SHP77 (cell line): ENCODE measurements at regions not wholly inside any gene's neighbourhood (a gene's known extent, or its start where the extent isn't known, plus 50 kb on each side); places are given as distances from the start of the nearest gene placed in this dataset.

Experiments
- DNase-seq, 2 experiments: peaks; one replicate each; lab custom pipeline; 2025; lab: John Stamatoyannopoulos, UW

GRCh38 chr13:39100996-39101738 is 62.9 kb downstream of the NHLRC3 start:
- no peak for DNase-seq

DNA sequence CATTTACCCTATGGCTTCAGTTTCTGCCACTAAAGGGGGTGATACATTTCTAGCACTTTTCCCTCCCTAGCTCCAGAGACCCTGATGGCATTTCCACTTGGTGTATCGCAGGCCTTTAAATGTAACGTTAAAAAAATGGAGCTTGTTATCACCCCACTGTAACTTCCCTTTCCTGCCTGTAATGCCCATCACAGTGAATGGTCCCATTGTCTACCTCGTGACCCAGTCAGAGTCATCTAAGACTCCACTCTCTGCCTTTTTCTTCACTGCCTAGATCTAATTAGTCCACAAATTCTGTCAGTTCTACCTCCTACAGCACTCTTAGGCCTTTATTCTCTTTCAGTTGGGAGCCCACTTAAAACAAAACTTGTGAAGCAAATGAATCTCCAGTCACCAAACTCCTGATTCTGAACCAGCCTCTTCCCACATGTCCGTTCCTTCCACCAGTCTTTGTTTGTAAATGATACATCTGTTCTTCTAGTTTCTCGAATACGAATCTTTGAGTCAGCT is 64.8 kb downstream of the NHLRC3 start:
- DNase-seq, result no peak

DNA sequence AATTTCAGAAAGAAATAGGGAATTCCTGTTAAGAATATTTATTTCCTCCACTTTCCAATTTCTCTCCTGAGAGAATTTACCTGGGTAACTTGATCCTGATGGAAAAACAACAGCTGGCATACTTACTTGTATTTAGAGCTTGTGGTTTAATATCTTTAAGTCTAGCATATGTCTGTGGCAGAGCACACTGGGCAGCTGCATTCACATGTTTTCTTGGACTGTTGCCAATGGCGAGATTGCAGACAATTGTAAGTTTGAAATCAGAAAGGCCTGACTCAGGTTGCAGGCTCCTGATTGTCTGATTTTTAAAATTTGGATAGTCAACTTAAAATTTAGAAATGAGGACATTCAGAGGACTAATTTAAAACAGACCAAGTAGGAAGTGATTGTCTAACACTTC is 66.9 kb downstream of the NHLRC3 start:
- DNase-seq, result peak; percentile 40 to 60

- DNase-seq, result peak; percentile 23 to 28
Measured at GRCh38 chr13:39106216-39107005, 68.2 kb downstream of the NHLRC3 start.

DNA sequence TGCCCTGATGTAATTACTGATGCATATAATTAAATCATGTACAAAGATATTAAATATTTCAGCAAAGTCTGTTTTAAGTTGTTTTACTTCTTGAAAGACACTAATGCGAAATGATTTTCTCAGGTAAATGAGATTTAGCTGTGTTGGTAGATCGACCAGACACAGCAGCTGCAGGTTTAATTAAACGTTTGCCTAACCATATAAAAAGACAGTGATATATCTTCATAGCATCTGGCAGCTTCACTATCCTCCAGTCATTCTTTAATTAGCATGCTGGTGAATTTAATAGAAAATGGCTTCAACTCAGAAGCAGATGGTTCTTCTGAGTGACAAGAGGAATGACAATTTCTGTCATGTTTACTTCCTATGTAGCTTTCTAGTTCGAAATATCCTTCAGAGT is 69.3 kb downstream of the NHLRC3 start:
- no peak for DNase-seq

GRCh38 chr13:39108783-39109182 is 70.5 kb downstream of the NHLRC3 start:
- DNase-seq, result no peak

DNA sequence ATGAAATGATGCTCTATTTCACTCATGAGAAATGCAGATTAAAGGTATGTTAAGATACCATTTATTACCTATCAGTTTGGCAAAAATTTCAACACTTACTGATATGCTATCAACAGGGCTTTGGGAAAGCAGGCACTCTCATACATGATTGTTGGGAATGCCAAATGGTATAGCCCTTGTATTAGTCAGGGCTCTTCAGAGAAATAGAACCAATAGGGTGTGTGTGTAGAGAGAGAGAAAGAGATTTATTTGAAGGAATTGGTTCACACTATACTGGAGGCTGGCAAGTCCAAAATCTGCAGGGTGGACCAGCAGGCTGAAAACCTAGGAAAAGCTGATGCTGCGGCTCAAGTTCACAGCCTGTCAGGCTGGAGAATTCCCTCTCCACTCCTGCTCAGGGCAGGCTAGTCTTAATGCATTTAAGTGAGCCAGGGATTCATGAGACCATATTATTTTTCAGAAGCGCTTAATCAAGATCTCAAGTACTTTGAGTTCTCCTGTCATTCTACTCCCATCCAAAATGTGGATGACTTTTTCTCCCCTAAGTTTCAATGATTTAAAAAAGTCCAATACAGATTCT is 72.4 kb downstream of the NHLRC3 start:
- no peak for DNase-seq

GRCh38 chr13:39111145-39111544 is 72.9 kb downstream of the NHLRC3 start:
- no peak for DNase-seq

DNA sequence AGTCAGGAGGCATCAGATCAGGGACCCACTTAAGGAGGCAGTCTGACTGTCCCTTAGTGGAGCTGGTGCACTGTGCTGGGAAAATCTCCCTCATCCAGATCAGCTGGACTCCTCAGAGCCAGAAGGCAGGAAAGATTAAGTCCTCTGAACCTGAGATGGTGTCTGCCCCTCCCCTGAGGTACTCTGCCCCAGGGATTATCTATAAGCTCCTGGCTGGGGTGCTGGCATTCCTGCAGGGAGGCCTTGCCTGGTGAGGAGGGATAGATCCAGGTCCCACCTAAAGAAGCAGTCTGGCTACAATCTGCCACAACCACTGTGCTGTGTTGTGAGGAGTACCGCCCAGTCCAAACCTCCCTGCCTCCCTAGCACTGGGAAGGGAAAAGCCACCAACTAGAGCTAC is 81.2 kb downstream of the NHLRC3 start:
- DNase-seq, result no peak

DNA sequence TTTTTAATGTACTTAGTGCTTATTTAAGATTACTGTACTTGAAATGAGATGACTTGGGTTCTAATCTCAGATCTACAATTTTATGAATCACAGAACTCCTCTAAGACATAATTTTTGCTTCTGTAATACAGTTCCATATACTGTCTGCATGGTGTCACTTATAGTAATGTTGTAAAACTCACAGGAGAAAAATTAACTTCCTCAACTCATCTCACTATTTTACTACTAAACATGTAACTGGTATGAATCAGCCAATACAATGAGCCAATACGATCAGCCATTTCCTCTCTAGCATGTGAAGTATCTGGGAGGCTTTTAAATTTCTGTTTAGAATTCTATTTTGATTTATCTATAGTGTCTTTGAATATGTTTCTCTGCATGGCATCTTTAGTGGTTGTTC is 85.3 kb downstream of the NHLRC3 start:
- DNase-seq, result no peak

DNA sequence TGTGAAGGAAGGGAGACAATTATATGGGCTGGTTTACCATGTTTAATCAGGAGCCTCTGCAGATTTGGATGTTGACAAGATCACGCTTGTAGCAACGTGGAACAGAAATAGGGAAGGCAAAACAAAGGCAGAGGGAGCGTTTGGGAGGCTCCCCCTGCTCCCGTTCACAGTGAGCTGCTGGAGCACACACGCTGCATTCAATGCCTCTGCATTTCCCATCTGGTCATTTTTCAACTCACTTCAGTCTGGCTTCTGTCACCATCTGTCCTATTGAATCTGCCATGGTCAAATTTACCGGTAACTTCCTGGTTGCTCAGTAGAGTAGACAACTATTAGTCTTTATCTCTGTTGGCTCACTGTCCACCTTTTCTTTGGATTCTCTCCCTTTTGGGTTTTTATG is 91.0 kb downstream of the NHLRC3 start:
- no peak for DNase-seq

- no peak for DNase-seq
Measured at GRCh38 chr13:39130301-39130700, 92.0 kb downstream of the NHLRC3 start.

GRCh38 chr13:39132286-39133230 is 94.3 kb downstream of the NHLRC3 start:
- no peak for DNase-seq

- no peak for DNase-seq
Measured at GRCh38 chr13:39133781-39134180, 95.5 kb downstream of the NHLRC3 start.

DNA sequence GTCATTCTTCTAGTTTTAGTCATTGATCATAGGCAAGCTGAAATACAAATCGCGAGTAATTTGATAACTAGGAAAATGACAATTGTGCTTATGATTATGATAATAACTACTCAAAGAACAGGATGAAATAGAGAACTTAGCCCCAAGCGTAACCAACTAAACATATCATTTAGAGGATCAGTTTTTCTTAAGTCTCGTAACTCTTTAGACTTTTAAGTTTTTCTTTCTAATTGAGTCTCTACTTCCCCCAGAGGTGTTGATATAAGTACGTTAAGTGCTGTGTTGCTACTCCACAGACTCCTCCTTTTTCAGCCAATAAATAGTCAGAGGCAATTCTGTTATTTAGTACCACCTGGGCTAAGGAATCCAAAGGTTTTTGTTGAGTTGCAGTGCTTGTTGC is 96.3 kb downstream of the NHLRC3 start:
- DNase-seq, result no peak

GRCh38 chr13:39144391-39144790 is 106.1 kb downstream of the NHLRC3 start:
- DNase-seq, result no peak

DNA sequence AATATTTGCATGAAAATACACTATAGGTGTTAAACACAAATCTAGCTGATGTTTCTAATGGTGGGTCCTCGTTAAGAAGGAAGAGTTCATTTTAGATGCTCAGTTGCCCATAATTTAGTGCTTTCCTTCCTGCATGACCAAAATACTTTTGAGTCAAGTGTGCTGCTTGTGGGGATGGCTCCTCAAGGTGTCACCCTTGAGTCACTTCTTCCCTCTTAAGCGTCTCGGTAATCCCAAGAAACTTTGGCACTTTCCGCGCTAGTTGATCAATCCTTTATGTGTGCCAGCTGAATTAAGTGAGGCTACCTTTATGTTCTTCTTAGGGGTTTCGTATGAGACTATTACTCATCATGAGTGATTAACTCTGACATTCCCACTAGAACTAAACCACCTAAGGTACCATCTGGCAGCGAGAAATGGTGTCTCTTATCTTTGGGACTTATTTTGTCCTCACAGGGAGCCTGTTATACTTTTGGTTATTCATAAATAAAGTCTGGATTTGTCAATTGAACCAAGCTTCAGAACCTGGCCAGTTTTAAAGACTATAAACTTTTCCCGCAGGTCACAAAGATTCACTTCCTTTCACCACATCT is 106.8 kb downstream of the NHLRC3 start:
- DNase-seq, result no peak

GRCh38 chr13:39148513-39148961 is 110.3 kb downstream of the NHLRC3 start:
- DNase-seq, result no peak

DNA sequence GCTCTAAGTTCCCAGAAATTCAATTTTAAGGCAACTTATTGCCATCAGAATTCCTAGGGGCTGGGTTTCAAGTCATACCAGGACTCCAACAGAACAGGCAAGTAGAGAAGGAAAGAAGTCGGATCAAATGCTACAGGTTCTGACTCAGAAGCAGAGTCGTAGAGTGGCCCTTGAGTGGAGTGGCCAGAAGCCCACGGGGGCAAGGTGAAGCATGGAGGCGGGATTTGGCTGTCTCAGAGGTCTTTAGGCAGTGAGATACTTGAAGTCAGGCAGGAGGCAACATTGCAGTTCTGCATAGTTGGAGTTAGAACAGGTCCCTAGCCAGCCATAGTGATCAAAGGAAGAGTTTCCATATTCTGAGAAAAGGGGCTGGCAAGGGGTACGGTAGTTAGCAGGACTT is 111.6 kb downstream of the NHLRC3 start:
- no peak for DNase-seq

- no peak for DNase-seq
Measured at GRCh38 chr13:39154041-39154440, 115.8 kb downstream of the NHLRC3 start.

GRCh38 chr13:39159393-39159792 is 121.1 kb downstream of the NHLRC3 start:
- peak in 1 of 2 experiments; percentile 9 for DNase-seq
